ENCODE measurements at regions not wholly inside any gene's neighbourhood (a gene's known extent, or its start where the extent isn't known, plus 50 kb on each side); places are given as distances from the start of the nearest gene placed in this dataset.
"Not testable (repeated sequence)": the region's sequence is repeated elsewhere in the genome, so short reads cannot be mapped to it uniquely, and the experiment has no call there.

- no peak for DNase-seq
Observed at GRCh38 chr21:31530897-31531705, 128.4 kb upstream of the SOD1 start.

DNA sequence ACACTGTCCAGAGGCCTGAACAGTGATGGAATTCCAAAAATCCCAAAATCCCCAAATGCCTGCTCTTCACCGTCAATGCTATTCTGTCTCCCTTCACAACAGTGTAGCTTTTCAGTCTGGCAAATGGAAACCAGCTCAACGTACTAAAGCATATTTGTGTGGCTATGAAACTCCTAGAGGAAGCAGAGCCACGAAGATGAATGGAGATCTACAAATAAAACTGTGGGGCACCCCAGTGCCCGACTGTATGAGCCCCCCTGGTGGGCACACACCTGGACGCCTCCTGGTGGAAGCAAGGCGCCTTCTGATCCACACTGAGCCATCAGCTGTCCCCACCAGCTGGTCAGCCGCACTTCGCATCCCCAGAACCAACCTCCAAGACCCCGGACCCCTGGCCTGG lies 129.1 kb upstream of the SOD1 start:
- DNase-seq: no peak

DNA sequence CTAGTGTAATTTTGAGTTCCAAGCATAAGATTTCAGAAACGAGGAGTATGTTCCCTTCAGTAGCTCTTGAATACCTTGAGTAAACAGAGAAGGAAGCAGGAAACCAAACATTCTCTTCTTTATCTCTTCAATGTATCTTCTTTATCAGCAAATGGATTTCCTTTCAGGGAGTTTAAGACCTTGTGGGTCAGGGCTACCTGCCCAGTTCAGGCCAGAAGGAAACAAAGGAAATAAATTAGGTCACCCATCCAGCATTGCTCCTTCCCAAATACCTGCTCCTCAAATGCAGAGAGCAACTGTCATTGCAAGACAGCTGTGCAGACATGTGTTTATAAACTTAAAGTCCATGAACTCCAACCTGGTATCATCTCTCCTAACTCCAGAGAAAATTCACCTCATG lies 130.1 kb upstream of the SOD1 start:
- no peak for DNase-seq

DNA sequence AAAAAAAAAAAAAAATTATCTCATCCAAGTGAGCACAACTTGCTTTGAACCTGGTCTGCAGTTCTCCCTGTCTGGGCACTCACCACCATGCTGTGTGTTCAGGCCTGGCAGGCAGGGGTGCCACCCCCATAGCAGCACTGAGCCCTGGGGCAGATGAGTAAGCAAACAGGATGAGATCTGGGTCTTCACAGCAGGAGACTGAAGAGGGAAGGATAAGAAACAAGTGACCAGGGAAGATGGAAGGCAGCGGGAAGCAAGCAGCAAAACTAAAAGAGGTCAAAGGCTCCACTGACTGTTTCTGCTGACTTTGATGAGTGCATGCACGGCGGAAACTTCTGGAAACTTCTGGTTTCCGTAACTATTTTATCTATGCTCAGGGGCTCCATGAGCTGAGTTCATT lies 133.5 kb upstream of the SOD1 start:
- DNase-seq: no peak

- no peak for DNase-seq
Observed at GRCh38 chr21:31524140-31524539, 135.4 kb upstream of the SOD1 start.

- DNase-seq: no peak
Observed at GRCh38 chr21:31521515-31521914, 138.0 kb upstream of the SOD1 start.

GRCh38 chr21:31520561-31521098 lies 138.9 kb upstream of the SOD1 start:
- DNase-seq: no peak

GRCh38 chr21:31518580-31518979 lies 140.9 kb upstream of the SOD1 start:
- DNase-seq: no peak

DNA sequence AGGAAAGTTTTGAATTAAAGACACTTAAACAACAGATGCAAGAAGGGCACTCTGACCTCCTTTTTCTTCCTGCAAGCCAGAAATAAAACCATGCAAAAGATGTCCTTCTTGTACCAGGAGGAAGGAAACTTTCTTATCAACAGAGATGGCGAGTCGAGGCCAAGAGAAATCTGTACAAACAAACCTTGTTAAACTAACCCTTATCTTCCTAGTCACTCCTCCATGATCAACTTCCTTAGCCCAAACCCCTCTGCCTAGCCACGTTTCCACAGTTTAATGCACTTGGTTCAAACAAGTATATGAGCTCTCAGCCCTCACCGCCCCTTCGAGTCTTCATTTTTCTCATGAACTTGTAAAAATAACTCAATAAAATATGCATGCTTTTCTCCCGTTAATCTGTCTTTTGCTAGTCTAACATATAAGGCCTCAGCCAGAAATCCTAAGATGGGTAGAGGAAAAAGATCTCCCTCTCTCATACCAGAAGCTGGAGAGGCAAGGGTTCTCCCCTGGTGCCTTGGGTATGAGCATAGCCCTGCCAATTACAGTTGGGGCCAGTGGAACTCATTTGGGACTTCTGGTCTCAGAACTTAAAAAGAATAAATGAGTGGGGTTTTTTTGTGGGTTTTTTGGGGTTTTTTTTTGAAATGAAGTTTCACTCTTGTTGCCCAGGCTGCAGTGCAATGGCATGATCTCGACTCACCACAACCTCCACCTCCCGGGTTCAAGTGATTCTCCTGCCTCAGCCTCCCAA lies 141.7 kb upstream of the SOD1 start:
- DNase-seq: no peak

DNA sequence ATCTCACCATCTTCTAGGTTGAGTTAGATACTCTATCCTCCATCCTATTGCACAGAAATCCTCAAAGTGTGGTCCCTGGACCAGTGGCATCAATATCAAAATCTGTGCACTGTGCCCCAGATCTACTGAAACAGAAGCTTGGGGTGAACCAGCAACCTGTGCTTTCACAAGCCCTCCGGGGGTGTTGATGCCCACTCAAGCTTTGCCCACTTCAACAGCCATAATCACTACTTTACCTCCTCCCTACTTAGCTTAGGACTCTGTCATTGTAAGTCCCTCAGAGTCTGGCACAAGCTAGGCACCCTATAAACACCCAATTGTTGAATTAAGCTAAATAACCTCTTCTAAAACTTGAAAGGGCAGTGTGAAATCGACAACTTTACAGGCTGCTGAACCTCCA lies 144.2 kb upstream of the SOD1 start:
- DNase-seq: no peak

- no peak for DNase-seq
Observed at GRCh38 chr21:31514598-31514997, 144.9 kb upstream of the SOD1 start.

- not testable (repeated sequence) for DNase-seq
Observed at GRCh38 chr21:31513541-31513940, 146.0 kb upstream of the SOD1 start.

GRCh38 chr21:31511999-31512398 lies 147.5 kb upstream of the SOD1 start:
- DNase-seq: not testable (repeated sequence)

- DNase-seq: no peak
Observed at GRCh38 chr21:31511258-31511657, 148.2 kb upstream of the SOD1 start.

GRCh38 chr21:31509194-31510017 lies 150.1 kb upstream of the SOD1 start:
- no peak for DNase-seq

- no peak for DNase-seq
Observed at GRCh38 chr21:31505975-31506374, 153.5 kb upstream of the SOD1 start.

DNA sequence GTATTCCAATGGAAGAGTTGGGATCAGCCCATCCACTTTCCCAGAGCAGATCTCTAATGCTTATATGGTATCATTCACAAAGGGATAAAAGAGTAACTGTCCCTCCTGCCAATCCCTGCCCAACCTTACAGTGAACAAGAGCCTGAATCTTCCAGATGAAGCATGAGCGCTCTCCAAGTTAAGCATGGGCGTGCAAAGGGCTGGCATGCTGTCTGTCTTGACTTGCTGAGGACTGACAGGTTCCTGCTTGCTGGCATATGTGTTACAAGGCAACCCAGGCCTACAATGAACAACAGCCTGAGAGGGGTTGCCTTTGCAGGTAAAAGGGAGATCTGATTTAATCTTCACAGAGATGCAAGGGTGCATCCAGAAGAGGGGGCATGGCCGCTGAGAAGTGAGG lies 155.6 kb upstream of the SOD1 start:
- no peak for DNase-seq

DNA sequence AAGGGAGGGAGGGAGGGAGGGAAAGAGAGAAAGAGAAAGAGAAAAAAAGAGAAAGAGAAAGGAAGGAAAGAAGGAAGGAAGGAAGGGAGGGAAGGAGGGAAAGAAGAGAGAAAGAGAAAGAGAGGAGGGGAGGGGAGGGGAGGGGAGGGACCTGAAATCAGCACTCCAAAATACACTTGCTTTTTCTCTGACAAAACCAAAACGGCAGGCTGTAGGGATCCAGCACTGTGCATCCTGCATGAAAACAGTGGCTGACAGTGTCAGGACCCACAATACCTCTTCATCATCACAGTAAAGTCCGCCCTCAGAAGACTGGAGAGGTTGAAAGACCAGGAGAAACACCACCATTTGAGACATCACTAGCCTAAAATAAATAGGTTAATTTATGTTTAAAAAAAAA lies 156.0 kb upstream of the SOD1 start:
- no peak for DNase-seq

- no peak for DNase-seq
Observed at GRCh38 chr21:31502537-31503143, 156.9 kb upstream of the SOD1 start.

DNA sequence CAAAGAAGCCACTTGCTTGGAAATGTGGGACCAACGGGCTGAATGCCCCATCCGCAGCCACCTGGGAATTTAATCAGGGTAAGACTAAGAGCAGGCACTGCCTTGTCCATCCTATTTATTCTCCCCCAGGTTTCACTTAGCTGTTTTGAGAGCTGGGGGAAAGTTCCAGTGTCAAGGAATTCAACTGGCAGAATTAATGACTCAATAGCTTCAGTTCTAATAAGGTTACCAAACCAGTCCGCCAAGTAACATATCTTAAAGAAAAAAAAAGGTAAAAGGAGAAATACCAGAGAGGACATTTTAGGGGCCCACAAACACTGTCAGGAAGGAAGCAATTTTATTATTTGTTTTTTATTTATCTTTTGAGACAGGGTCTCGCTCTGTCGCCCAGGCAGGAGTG lies 157.6 kb upstream of the SOD1 start:
- no peak for DNase-seq

GRCh38 chr21:31500982-31501381 lies 156.9 kb upstream of the TIAM1 start:
- no peak for DNase-seq

GRCh38 chr21:31500071-31500470 lies 156.0 kb upstream of the TIAM1 start:
- no peak for DNase-seq

DNA sequence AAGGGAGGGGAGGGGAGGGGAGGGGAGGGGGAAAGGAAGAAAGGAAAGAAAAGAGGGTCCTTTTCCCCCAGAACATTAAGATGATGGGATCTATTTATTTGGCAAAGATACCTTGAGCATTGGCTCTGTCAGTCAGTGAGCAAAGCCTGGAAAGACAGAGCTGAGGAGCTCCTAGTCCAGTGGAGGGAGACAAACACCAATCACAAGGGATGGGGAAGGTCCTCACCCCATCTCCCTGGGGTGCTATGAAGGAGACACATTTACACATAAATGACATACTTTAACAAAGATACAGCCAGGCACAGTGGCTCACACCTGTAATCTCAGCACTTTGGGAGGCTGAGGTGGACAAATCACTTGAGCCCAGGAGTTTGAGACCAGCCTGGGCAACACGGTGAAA lies 154.9 kb upstream of the TIAM1 start:
- no peak for DNase-seq

All from NK-92 treated with Interleukin-12 subunit alpha and Interleukin-12 subunit beta, amount 100 ng/mL, for 24 hours (cell line).